ENCODE measurements at regions not wholly inside any gene's neighbourhood (a gene's known extent, or its start where the extent isn't known, plus 50 kb on each side); places are given as distances from the start of the nearest gene placed in this dataset.

DNA sequence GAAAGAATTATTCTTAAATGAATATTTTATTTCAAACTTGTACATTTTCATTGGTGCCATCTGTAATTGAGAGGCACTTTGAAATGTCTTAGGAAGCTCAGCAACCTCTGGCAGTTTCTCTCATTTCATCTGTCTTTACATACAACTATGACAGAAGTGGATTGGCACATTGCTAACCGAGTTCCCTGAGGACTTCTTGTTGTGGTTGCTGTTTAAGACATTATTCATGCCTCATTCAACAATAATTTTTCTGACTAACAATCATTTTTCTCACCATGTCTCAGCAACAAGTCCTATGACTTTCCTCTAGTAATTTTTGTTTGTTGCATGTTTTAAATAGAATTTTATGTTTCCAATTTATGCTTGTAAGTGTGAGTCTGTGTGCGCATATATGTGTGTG lies 284.0 kb upstream of the CWC22 start:
- FAIRE-seq, result no peak
- TF ChIP-seq, protein P1, sequence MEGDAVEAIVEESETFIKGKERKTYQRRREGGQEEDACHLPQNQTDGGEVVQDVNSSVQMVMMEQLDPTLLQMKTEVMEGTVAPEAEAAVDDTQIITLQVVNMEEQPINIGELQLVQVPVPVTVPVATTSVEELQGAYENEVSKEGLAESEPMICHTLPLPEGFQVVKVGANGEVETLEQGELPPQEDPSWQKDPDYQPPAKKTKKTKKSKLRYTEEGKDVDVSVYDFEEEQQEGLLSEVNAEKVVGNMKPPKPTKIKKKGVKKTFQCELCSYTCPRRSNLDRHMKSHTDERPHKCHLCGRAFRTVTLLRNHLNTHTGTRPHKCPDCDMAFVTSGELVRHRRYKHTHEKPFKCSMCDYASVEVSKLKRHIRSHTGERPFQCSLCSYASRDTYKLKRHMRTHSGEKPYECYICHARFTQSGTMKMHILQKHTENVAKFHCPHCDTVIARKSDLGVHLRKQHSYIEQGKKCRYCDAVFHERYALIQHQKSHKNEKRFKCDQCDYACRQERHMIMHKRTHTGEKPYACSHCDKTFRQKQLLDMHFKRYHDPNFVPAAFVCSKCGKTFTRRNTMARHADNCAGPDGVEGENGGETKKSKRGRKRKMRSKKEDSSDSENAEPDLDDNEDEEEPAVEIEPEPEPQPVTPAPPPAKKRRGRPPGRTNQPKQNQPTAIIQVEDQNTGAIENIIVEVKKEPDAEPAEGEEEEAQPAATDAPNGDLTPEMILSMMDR (IDR thresholded peaks at IDR 0.05; ENCODE audit: insufficient read depth, missing control alignments), result no peak
- no peak for DNase-seq (ENCODE audit: insufficient read length, low spot score)

DNA sequence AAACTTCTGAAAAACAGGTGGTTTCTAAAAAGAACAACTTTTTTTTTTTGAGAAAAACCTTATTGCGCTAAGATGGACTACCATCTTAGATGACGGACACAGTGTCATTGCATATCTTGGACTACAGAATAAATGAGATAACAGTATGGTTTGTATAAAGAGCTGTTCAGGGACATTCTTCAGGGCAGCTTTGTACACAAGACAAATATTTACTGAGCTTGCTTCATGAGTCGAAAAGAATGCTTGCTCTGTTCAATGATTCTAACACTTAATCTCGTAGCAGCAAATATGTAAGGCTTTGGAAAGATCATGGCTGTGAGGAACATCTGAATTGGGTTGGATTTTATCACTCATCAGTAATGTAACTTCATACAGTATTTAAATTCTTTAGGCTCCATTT lies 282.5 kb upstream of the CWC22 start:
- TF ChIP-seq, protein P1 (IDR thresholded peaks at IDR 0.05; ENCODE audit: insufficient read depth, missing control alignments), result no peak
- DNase-seq (ENCODE audit: insufficient read length, low spot score) (no peak), FAIRE-seq (no peak)

DNA sequence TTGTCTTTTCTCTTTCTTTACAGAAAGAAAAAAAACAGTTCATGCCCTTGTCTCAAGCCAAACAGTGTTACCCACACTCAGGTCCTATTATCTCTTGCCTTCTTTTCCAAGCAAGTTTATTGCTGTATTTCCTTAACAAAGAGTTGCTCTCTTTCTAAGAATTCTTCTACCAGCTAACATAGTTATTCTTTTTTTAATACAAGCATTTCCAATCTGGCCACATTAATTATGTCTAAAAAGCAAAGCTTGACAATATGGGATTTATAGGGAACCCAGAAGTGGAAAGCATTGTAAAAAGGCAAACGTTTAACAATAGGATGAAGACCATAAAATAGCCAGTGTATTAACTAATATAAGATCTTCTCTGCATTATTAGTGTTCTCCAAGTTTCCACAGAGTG lies 272.5 kb upstream of the CWC22 start:
- no peak for FAIRE-seq
- no peak for DNase-seq (ENCODE audit: insufficient read length, low spot score)
- TF ChIP-seq, protein P1 (IDR thresholded peaks at IDR 0.05; ENCODE audit: insufficient read depth, missing control alignments), result no peak

DNA sequence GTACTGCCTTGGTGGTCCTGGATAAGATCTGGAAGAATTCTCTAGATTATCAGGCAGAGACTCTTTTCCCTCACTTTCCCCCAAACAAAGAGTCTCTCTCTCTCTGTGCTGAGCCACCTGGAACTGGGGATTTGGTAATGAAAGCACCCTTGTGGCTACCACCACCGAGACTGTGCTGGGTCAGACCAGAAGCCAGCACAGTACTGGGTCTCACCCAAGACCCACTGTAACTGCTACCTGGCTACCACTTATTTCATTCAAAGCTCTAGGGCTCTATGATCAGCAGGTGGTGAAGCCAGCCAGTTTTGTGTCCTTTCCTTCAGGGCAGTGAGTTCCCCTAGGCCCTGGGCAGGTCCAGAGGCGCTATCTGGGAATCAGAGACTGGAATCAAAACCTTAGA lies 269.6 kb upstream of the CWC22 start:
- FAIRE-seq, result no peak
- TF ChIP-seq, protein P1 (IDR thresholded peaks at IDR 0.05; ENCODE audit: insufficient read depth, missing control alignments), result no peak
- DNase-seq (ENCODE audit: insufficient read length, low spot score), result no peak

DNA sequence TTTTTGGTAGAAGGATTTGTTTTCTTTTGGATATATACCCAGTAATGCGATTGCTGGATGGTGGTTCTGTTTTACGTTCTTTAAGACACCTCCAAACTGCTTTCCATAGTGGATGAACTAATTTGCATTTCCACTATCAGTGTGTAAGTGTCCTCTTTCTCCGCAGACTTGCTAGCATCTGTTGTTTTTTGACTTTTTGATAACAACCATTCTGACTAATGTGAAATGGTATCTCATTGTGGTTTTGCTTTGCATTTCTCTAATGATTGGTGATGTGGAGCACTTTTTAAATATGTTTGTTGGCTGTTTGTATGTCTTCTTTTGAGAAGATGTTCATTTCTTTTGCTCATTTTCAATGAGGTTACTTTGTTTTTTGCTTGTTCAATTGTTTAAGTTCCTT lies 260.9 kb upstream of the CWC22 start:
- DNase-seq (ENCODE audit: insufficient read length, low spot score) (no peak), FAIRE-seq (no peak)
- TF ChIP-seq, protein P1 (IDR thresholded peaks at IDR 0.05; ENCODE audit: insufficient read depth, missing control alignments), result no peak

DNA sequence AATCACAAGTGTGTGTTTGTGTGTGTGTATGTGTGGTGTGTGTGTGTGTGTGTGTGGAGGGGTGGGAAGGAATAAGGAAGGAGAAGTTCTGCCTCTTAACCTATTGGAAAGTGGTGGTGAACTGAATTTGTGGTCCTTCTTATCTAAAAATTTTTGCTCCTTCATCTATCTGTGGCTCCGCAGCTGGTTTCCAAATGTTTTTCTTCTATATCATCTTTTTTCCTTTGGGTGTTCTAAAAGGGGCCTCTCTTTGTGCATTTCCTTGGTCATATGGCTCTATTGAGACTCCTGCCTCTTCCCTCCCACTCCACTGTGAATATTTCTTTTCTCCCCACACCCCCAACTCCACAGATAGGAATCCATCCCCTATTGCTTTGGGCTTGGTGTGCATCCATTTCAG lies 254.9 kb upstream of the CWC22 start:
- FAIRE-seq, result no peak
- TF ChIP-seq, protein P1 (IDR thresholded peaks at IDR 0.05; ENCODE audit: insufficient read depth, missing control alignments), result no peak
- DNase-seq (ENCODE audit: insufficient read length, low spot score), result no peak

DNA sequence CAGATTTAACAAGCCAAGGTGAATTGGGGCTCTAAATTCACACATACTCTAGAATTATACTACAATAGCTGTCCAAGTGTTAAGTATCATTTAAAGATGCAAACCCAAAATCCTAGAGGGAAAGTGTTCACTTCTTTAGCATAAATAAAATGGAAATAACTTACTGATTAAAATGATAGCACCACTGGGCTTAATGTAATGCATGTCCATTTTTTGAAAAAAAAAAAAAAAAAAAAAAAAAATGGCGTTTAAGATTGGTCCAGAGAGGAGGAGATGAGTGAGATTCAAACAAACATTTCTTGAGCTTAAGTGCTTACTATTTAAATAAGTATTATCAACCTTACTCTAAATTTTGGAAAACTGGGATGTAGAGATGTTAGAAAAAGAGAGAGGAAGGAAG lies 251.5 kb upstream of the CWC22 start:
- DNase-seq (ENCODE audit: insufficient read length, low spot score) (no peak), FAIRE-seq (no peak)
- TF ChIP-seq, protein P1 (IDR thresholded peaks at IDR 0.05; ENCODE audit: insufficient read depth, missing control alignments), result no peak

Measured in D721Med (cell line).